ENCODE measurements at regions not wholly inside any gene's neighbourhood (a gene's known extent, or its start where the extent isn't known, plus 50 kb on each side); places are given as distances from the start of the nearest gene placed in this dataset.
A peak's percentile ranks its signal among the peaks of the same experiment; 100 is the strongest.

GRCh38 chr15:69557020-69557706 lies 104.5 kb downstream of the RPLP1 start:
- DNase-seq (ENCODE audit: low read depth in 1 of 2, low spot score in 1 of 2), result peak; percentile 91 to 96
- 13% methylated on average over 5 of the region's 5 CpGs for WGBS (ENCODE audit: missing lambda C conversion rate)
- Histone ChIP-seq H3K4me1 (peaks cover 79% of the 10 kb centered on the region), H3K27ac (peak overlapping the region; percentile 82 to 87), H3K4me2 (peak overlapping the region; percentile 81), H3K9me3 (peaks cover 9% of the 10 kb centered on the region), H3K4me3 (0 out of 3 replicates have a peak overlapping the region, but pooled peaks have one; percentile 2)
- ChIA-PET POLR2A (interaction anchor here (0.9 to 2.2 kb wide), 5 partner anchors 35 to 1040 kb away, joined by 4 to 18 read pairs (median 5); partner anchors contain the start of genes RPLP1 and TLE3), CTCF (interaction anchor here (0.6 to 2.6 kb wide), 16 partner anchors 10 to 1012 kb away, joined by 3 to 12 read pairs (median 4); no protein-coding TSS in a partner anchor)
- ATAC-seq, result peak; percentile 75 to 85
- peak; percentile 100 for FAIRE-seq
- peak; percentile 68; the same call in 1 of the 2 replicates for TF ChIP-seq MYC (IDR thresholded peaks at IDR 0.05; ENCODE audit: borderline replicate concordance, low read length)
- 0 out of 2 replicates have a peak, but pooled peaks have one; percentile 37 for TF ChIP-seq PBX3 (IDR thresholded peaks at IDR 0.05)
- TF ChIP-seq EP300 (IDR thresholded peaks at IDR 0.05), result peak; percentile 87 to 96; a peak in 4 of 5 replicates
- no peak for TF ChIP-seq TP53 (CRISPR knock-in tag; IDR thresholded peaks at IDR 0.05)
- peak; percentile 82 to 92 for TF ChIP-seq CEBPB (IDR thresholded peaks at IDR 0.05)
- peak; percentile 94 for TF ChIP-seq BCL3 (IDR thresholded peaks at IDR 0.05)
- peak; percentile 95 for TF ChIP-seq GATA3 (IDR thresholded peaks at IDR 0.05; ENCODE audit: borderline replicate concordance)
- 0 out of 2 replicates have a peak, but pooled peaks have one; percentile 22 for TF ChIP-seq FOXS1 (CRISPR knock-in tag; IDR thresholded peaks at IDR 0.05)
- peak; percentile 48; the same call in 1 of the 2 replicates for TF ChIP-seq HES2 (IDR thresholded peaks at IDR 0.05)
- TF ChIP-seq TFCP2L1 (CRISPR knock-in tag; IDR thresholded peaks at IDR 0.05), result no peak
- no peak for TF ChIP-seq FOSB (CRISPR knock-in tag; IDR thresholded peaks at IDR 0.05)
- TF ChIP-seq E2F6 (IDR thresholded peaks at IDR 0.05; ENCODE audit: borderline replicate concordance, low read depth), result no peak
- peak; percentile 99 for TF ChIP-seq JUNB (IDR thresholded peaks at IDR 0.05)
- no peak for TF ChIP-seq CTCF (IDR thresholded peaks at IDR 0.05)
- TF ChIP-seq CHD2 (IDR thresholded peaks at IDR 0.05; ENCODE audit: low read length, partially characterized antibody), result peak; percentile 22
- peak; percentile 5 to 57; a peak in 4 of 5 replicates for TF ChIP-seq RAD21 (conservative IDR thresholded peaks at IDR 0.05 in 1 of 2, IDR thresholded peaks at IDR 0.05 in 1 of 2)
- peak; percentile 85 for TF ChIP-seq MAX (IDR thresholded peaks at IDR 0.05)
- 0 out of 2 replicates have a peak, but pooled peaks have one; percentile 43 for TF ChIP-seq EHF (CRISPR knock-in tag; IDR thresholded peaks at IDR 0.05)
- 0 out of 2 replicates have a peak, but pooled peaks have one; percentile 25 for TF ChIP-seq NFE2L2 (conservative IDR thresholded peaks at IDR 0.05; ENCODE audit: low read length)
- TF ChIP-seq JUN (IDR thresholded peaks at IDR 0.05), result peak; percentile 98 to 99
- TF ChIP-seq ATOH8 (CRISPR knock-in tag; IDR thresholded peaks at IDR 0.05; ENCODE audit: low read depth), result no peak
- 0 out of 2 replicates have a peak, but pooled peaks have one; percentile 34 for TF ChIP-seq ZSCAN20 (CRISPR knock-in tag; IDR thresholded peaks at IDR 0.05)
- TF ChIP-seq FOSL2 (IDR thresholded peaks at IDR 0.05), result peak; percentile 99
- peak; percentile 99 for TF ChIP-seq FOSL2 (CRISPR knock-in tag; IDR thresholded peaks at IDR 0.05)
- no peak for TF ChIP-seq ESRRA (IDR thresholded peaks at IDR 0.05; ENCODE audit: borderline replicate concordance, low read length)
- peak; percentile 38; the same call in 2 of the 3 replicates for TF ChIP-seq SMC3 (IDR thresholded peaks at IDR 0.05)
- TF ChIP-seq HEYL (CRISPR knock-in tag; IDR thresholded peaks at IDR 0.05), result no peak
